HG02970 (cell line): ENCODE measurements at regions not wholly inside any gene's neighbourhood (a gene's known extent, or its start where the extent isn't known, plus 50 kb on each side); places are given as distances from the start of the nearest gene placed in this dataset.
"Not testable (repeated sequence)": the region's sequence is repeated elsewhere in the genome, so short reads cannot be mapped to it uniquely, and the experiment has no call there.

Experiments
- ATAC-seq: cut with Tn5 transposase; IDR thresholded peaks from one replicate; pipeline ENCODE4 v1.9.1; 2021; ENCODE audit warnings: mild to moderate bottlenecking, moderate library complexity, moderate number of reproducible peaks; ENCODE audit not compliant: unreplicated experiment, low FRiP score

- peak; percentile 74 for ATAC-seq
Observed at GRCh38 chr17:63282455-63282854, 163.7 kb downstream of the CYB561 start.

GRCh38 chr17:63285551-63285950 is 160.6 kb downstream of the CYB561 start:
- ATAC-seq = no peak

- ATAC-seq = no peak
Observed at GRCh38 chr17:63286254-63286653, 159.9 kb downstream of the CYB561 start.

GRCh38 chr17:63287006-63287405 is 159.1 kb downstream of the CYB561 start:
- ATAC-seq = not testable (repeated sequence)

- ATAC-seq = no peak
Observed at GRCh38 chr17:63289931-63290330, 156.2 kb downstream of the CYB561 start.

- no peak for ATAC-seq
Observed at GRCh38 chr17:63290351-63290750, 155.8 kb downstream of the CYB561 start.

- ATAC-seq = no peak
Observed at GRCh38 chr17:63290784-63291183, 155.3 kb downstream of the CYB561 start.

GRCh38 chr17:63291258-63291657 is 154.8 kb downstream of the CYB561 start:
- ATAC-seq = no peak

GRCh38 chr17:63292421-63292820 is 153.7 kb downstream of the CYB561 start:
- no peak for ATAC-seq

- ATAC-seq = no peak
Observed at GRCh38 chr17:63293323-63294075, 152.6 kb downstream of the CYB561 start.

- ATAC-seq = no peak
Observed at GRCh38 chr17:63294776-63295175, 151.3 kb downstream of the CYB561 start.

GRCh38 chr17:63295288-63295687 is 150.8 kb downstream of the CYB561 start:
- no peak for ATAC-seq

- no peak for ATAC-seq
Observed at GRCh38 chr17:63295839-63296590, 150.1 kb downstream of the CYB561 start.

GRCh38 chr17:63298916-63299315 is 147.2 kb downstream of the CYB561 start:
- ATAC-seq = not testable (repeated sequence)

GRCh38 chr17:63304704-63305261 is 141.3 kb downstream of the CYB561 start:
- no peak for ATAC-seq

GRCh38 chr17:63305857-63306256 is 140.2 kb downstream of the CYB561 start:
- ATAC-seq = no peak

GRCh38 chr17:63306855-63307254 is 139.3 kb downstream of the CYB561 start:
- no peak for ATAC-seq

GRCh38 chr17:63308272-63308671 is 137.8 kb downstream of the CYB561 start:
- ATAC-seq = no peak

- no peak for ATAC-seq
Observed at GRCh38 chr17:63309021-63309420, 137.1 kb downstream of the CYB561 start.

- no peak for ATAC-seq
Observed at GRCh38 chr17:63311416-63311937, 134.6 kb downstream of the CYB561 start.

GRCh38 chr17:63314761-63315160 is 131.3 kb downstream of the CYB561 start:
- no peak for ATAC-seq
